GM18907 (cell line): ENCODE measurements at regions not wholly inside any gene's neighbourhood (a gene's known extent, or its start where the extent isn't known, plus 50 kb on each side); places are given as distances from the start of the nearest gene placed in this dataset.

Experiments
- ATAC-seq: cut with Tn5 transposase; IDR thresholded peaks from one replicate; pipeline ENCODE4 v1.9.1; 2021; ENCODE audit warnings: mild to moderate bottlenecking, moderate library complexity; ENCODE audit not compliant: unreplicated experiment

- no peak for ATAC-seq
These were observed 178.3 kb upstream of the ZIC3 start for GRCh38 chrX:137387646-137388045.

GRCh38 chrX:137366018-137366633, 199.8 kb upstream of the ZIC3 start:
- no peak for ATAC-seq

GRCh38 chrX:137363559-137363958, 202.4 kb upstream of the ZIC3 start:
- no peak for ATAC-seq

GRCh38 chrX:137362583-137362982, 203.3 kb upstream of the ZIC3 start:
- ATAC-seq, result no peak

GRCh38 chrX:137354851-137355250, 211.1 kb upstream of the ZIC3 start:
- no peak for ATAC-seq

- ATAC-seq, result no peak
These were observed 212.5 kb upstream of the ZIC3 start for GRCh38 chrX:137353404-137353803.

GRCh38 chrX:137352101-137352660, 213.7 kb upstream of the ZIC3 start:
- no peak for ATAC-seq

GRCh38 chrX:137342969-137343368, 223.0 kb upstream of the ZIC3 start:
- ATAC-seq, result no peak

- no peak for ATAC-seq
These were observed 252.3 kb upstream of the ZIC3 start for GRCh38 chrX:137313627-137314026.

- ATAC-seq, result no peak
These were observed 260.5 kb upstream of the ZIC3 start for GRCh38 chrX:137305404-137305803.

- ATAC-seq, result no peak
These were observed 263.4 kb upstream of the GPR101 start for GRCh38 chrX:137297167-137297566.

- no peak for ATAC-seq
These were observed 256.2 kb upstream of the GPR101 start for GRCh38 chrX:137290011-137290410.

GRCh38 chrX:137287191-137287590, 253.4 kb upstream of the GPR101 start:
- ATAC-seq, result no peak

GRCh38 chrX:137286423-137286822, 252.6 kb upstream of the GPR101 start:
- ATAC-seq, result no peak

- ATAC-seq, result no peak
These were observed 245.0 kb upstream of the GPR101 start for GRCh38 chrX:137278825-137279224.

GRCh38 chrX:137263374-137263773, 229.6 kb upstream of the GPR101 start:
- no peak for ATAC-seq

- ATAC-seq, result no peak
These were observed 211.4 kb upstream of the GPR101 start for GRCh38 chrX:137245183-137245582.

- ATAC-seq, result no peak
These were observed 203.0 kb upstream of the GPR101 start for GRCh38 chrX:137236837-137237236.

GRCh38 chrX:137234651-137235402, 201.0 kb upstream of the GPR101 start:
- ATAC-seq, result no peak

GRCh38 chrX:137233478-137233877, 199.7 kb upstream of the GPR101 start:
- ATAC-seq, result no peak

- ATAC-seq, result no peak
These were observed 193.4 kb upstream of the GPR101 start for GRCh38 chrX:137227151-137227550.

GRCh38 chrX:137215467-137215866, 181.7 kb upstream of the GPR101 start:
- no peak for ATAC-seq
